ENCODE measurements at regions not wholly inside any gene's neighbourhood (a gene's known extent, or its start where the extent isn't known, plus 50 kb on each side); places are given as distances from the start of the nearest gene placed in this dataset.
"Not testable (repeated sequence)": the region's sequence is repeated elsewhere in the genome, so short reads cannot be mapped to it uniquely, and the experiment has no call there.

- no peak for DNase-seq (ENCODE audit: low read depth, low spot score)
- H3K27ac ChIP-seq: no peak overlapping the region
- no peaks in the 10 kb centered on the region for H3K36me3 ChIP-seq (ENCODE audit: insufficient read depth, low read length)
- H3K4me3 ChIP-seq: no peak overlapping the region
- TF ChIP-seq FOXP2 (optimal IDR thresholded peaks at IDR 0.05; ENCODE audit: control extremely low read depth, extremely low read length, insufficient read depth) (no peak), EZH2 (IDR thresholded peaks at IDR 0.05) (no peak), POLR2AphosphoS5 (IDR thresholded peaks at IDR 0.05; ENCODE audit: borderline replicate concordance, low read depth, low read length) (no peak)
- no peak overlapping the region for H3K9ac ChIP-seq (ENCODE audit: insufficient read length)
- no peaks in the 10 kb centered on the region for H3K9me3 ChIP-seq (ENCODE audit: low read depth, low read length)
Observed at GRCh38 chr11:110347660-110348059, 51.2 kb upstream of the RDX start.

GRCh38 chr11:110349138-110349996 is 53.0 kb upstream of the RDX start:
- DNase-seq (ENCODE audit: low read depth, low spot score): no peak
- no peak overlapping the region for H3K4me3 ChIP-seq
- peak overlapping the region; percentile 4 for H3K9ac ChIP-seq (ENCODE audit: insufficient read length)
- peak overlapping the region; percentile 67 for H3K27ac ChIP-seq
- no peak for TF ChIP-seq EZH2 (IDR thresholded peaks at IDR 0.05)
- H3K36me3 ChIP-seq (ENCODE audit: insufficient read depth, low read length): no peaks in the 10 kb centered on the region
- H3K9me3 ChIP-seq (ENCODE audit: low read depth, low read length): no peaks in the 10 kb centered on the region

GRCh38 chr11:110349997-110350383 is 53.6 kb upstream of the RDX start:
- not testable (repeated sequence) for H3K36me3 ChIP-seq (ENCODE audit: insufficient read depth, low read length); H3K4me3 ChIP-seq; DNase-seq (ENCODE audit: low read depth, low spot score); H3K9me3 ChIP-seq (ENCODE audit: low read depth, low read length)
- Histone ChIP-seq H3K9ac (ENCODE audit: insufficient read length) (peak overlapping the region; percentile 4), H3K27ac (peak overlapping the region; percentile 67)

- peak; percentile 100 for DNase-seq (ENCODE audit: low read depth, low spot score)
- Histone ChIP-seq H3K9ac (ENCODE audit: insufficient read length) (peak overlapping the region; percentile 95), H3K27ac (peak overlapping the region; percentile 99), H3K4me3 (peak overlapping the region; percentile 82), H3K9me3 (ENCODE audit: low read depth, low read length) (no peaks in the 10 kb centered on the region), H3K36me3 (ENCODE audit: insufficient read depth, low read length) (peaks cover 12% of the 10 kb centered on the region)
- TF ChIP-seq EZH2 (IDR thresholded peaks at IDR 0.05) (no peak), FOXP2 (optimal IDR thresholded peaks at IDR 0.05; ENCODE audit: control extremely low read depth, extremely low read length, insufficient read depth) (peak; percentile 78), POLR2AphosphoS5 (IDR thresholded peaks at IDR 0.05; ENCODE audit: borderline replicate concordance, low read depth, low read length) (peak; percentile 78)
Observed at GRCh38 chr11:110355011-110355744, 58.8 kb upstream of the RDX start.

GRCh38 chr11:110356762-110357671 is 60.6 kb upstream of the RDX start:
- H3K9me3 ChIP-seq (ENCODE audit: low read depth, low read length): no peaks in the 10 kb centered on the region
- H3K4me3 ChIP-seq: peak overlapping the region; percentile 82
- peaks cover 20% of the 10 kb centered on the region for H3K36me3 ChIP-seq (ENCODE audit: insufficient read depth, low read length)
- DNase-seq (ENCODE audit: low read depth, low spot score): no peak
- peak overlapping the region; percentile 95 for H3K9ac ChIP-seq (ENCODE audit: insufficient read length)
- no peak for TF ChIP-seq EZH2 (IDR thresholded peaks at IDR 0.05)
- peak overlapping the region; percentile 99 for H3K27ac ChIP-seq

GRCh38 chr11:110358336-110358735 is 61.9 kb upstream of the RDX start:
- TF ChIP-seq EZH2 (IDR thresholded peaks at IDR 0.05) (no peak), FOXP2 (optimal IDR thresholded peaks at IDR 0.05; ENCODE audit: control extremely low read depth, extremely low read length, insufficient read depth) (no peak)

GRCh38 chr11:110360781-110361408 is 64.5 kb upstream of the RDX start:
- H3K27ac ChIP-seq; H3K4me3 ChIP-seq; DNase-seq (ENCODE audit: low read depth, low spot score); H3K9me3 ChIP-seq (ENCODE audit: low read depth, low read length); H3K9ac ChIP-seq (ENCODE audit: insufficient read length): not testable (repeated sequence)
- peaks cover 59% of the 10 kb centered on the region for H3K36me3 ChIP-seq (ENCODE audit: insufficient read depth, low read length)

More at GRCh38 chr11:110358336-110358735, 61.9 kb upstream of the RDX start:
- no peak for DNase-seq (ENCODE audit: low read depth, low spot score)
- H3K27ac ChIP-seq: 0 out of 2 replicates have a peak overlapping the region, but pooled peaks have one; percentile 45
- peak overlapping the region; percentile 56 for H3K4me3 ChIP-seq
- H3K36me3 ChIP-seq (ENCODE audit: insufficient read depth, low read length): peaks cover 33% of the 10 kb centered on the region
- no peak overlapping the region for H3K9ac ChIP-seq (ENCODE audit: insufficient read length)
- H3K9me3 ChIP-seq (ENCODE audit: low read depth, low read length): no peaks in the 10 kb centered on the region

GRCh38 chr11:110362971-110363509 is 66.6 kb upstream of the RDX start:
- Histone ChIP-seq H3K27ac (peak overlapping the region; percentile 84), H3K36me3 (ENCODE audit: insufficient read depth, low read length) (peaks cover 76% of the 10 kb centered on the region), H3K9ac (ENCODE audit: insufficient read length) (peak overlapping the region; percentile 56), H3K9me3 (ENCODE audit: low read depth, low read length) (no peaks in the 10 kb centered on the region), H3K4me3 (peak overlapping the region; percentile 31)
- TF ChIP-seq EZH2 (IDR thresholded peaks at IDR 0.05): no peak
- TF ChIP-seq FOXP2 (optimal IDR thresholded peaks at IDR 0.05; ENCODE audit: control extremely low read depth, extremely low read length, insufficient read depth): no peak
- TF ChIP-seq POLR2AphosphoS5 (IDR thresholded peaks at IDR 0.05; ENCODE audit: borderline replicate concordance, low read depth, low read length): no peak
- DNase-seq (ENCODE audit: low read depth, low spot score): no peak
